CD4-positive, alpha-beta T cell (primary cell): ENCODE measurements at regions not wholly inside any gene's neighbourhood (a gene's known extent, or its start where the extent isn't known, plus 50 kb on each side); places are given as distances from the start of the nearest gene placed in this dataset.
"Not testable (repeated sequence)": the region's sequence is repeated elsewhere in the genome, so short reads cannot be mapped to it uniquely, and the experiment has no call there.

Experiments used
- ATAC-seq: fragments of 200-7000 bp; cut with Tn5 transposase; one replicate; pipeline ENCODE4 v1.10.0; 2022; ENCODE audit warnings: mild to moderate bottlenecking; ENCODE audit not compliant: poor library complexity
- CTCF ChIA-PET: fragments of 350-600 bp; sonication (Branson Sonifier 250); formaldehyde crosslinking; loops from one replicate; lab custom pipeline; 2021; ENCODE audit warnings: antibody characterized with exemption, inconsistent platforms; lab: Charles Lee
- POLR2A ChIA-PET: fragments of 350-600 bp; sonication (Branson Sonifier 250); formaldehyde crosslinking; loops from one replicate; lab custom pipeline; 2021; ENCODE audit warnings: antibody characterized with exemption, inconsistent platforms; lab: Charles Lee
- DNase-seq, 14 experiments: peaks; one replicate each; pipeline ENCODE4 v3.0.0-alpha.2; 2013 to 2020; ENCODE audit warnings: mixed read lengths in 2 of 14
- H3K27ac ChIP-seq, 2 donors: one replicate each; pipeline versions ENCODE4 v1.5.1 to v1.7.0; 2013; ENCODE audit warnings: low read length in 2 of 2, low read depth in 1 of 2, mild to moderate bottlenecking in 1 of 2
- H3K27me3 ChIP-seq, 2 experiments: 1 replicate in 1 of 2; 2 replicates in 1 of 2; pipeline versions ENCODE4 v1.6.1 to v1.7.0; 2013; ENCODE audit warnings: low read length in 2 of 2, control low read depth in 1 of 2, mild to moderate bottlenecking in 1 of 2, moderate library complexity in 1 of 2; ENCODE audit not compliant: insufficient read depth in 2 of 2, control insufficient read depth in 1 of 2
- H3K36me3 ChIP-seq: one replicate; pipeline ENCODE4 v1.6.1; 2013; ENCODE audit warnings: low read length, control low read depth; ENCODE audit not compliant: insufficient read depth
- H3K4me1 ChIP-seq: one replicate; pipeline ENCODE4 v1.6.1; 2013; ENCODE audit warnings: low read length, control low read depth; ENCODE audit not compliant: insufficient read depth
- H3K4me3 ChIP-seq: one replicate; pipeline ENCODE4 v1.5.1; 2013; ENCODE audit warnings: mild to moderate bottlenecking, low read length, moderate library complexity
- H3K9me3 ChIP-seq, 2 experiments: 1 replicate in 1 of 2; 2 replicates in 1 of 2; pipeline versions ENCODE4 v1.6.1 to v1.7.0; 2013; ENCODE audit warnings: low read length in 2 of 2, mild to moderate bottlenecking in 2 of 2, control low read depth in 1 of 2, moderate library complexity in 1 of 2; ENCODE audit not compliant: control insufficient read depth in 1 of 2, insufficient read depth in 1 of 2
- H3K27ac Mint-ChIP-seq: one replicate; pipeline ENCODE4 v1.8.0; 2020; ENCODE audit warnings: mixed read lengths
- H3K27me3 Mint-ChIP-seq: one replicate; pipeline ENCODE4 v1.8.0; 2021; ENCODE audit warnings: mixed read lengths
- H3K36me3 Mint-ChIP-seq: one replicate; pipeline ENCODE4 v1.8.0; 2021; ENCODE audit warnings: low read depth, mixed read lengths
- H3K4me1 Mint-ChIP-seq: one replicate; pipeline ENCODE4 v1.8.0; 2021; ENCODE audit warnings: low read depth, mixed read lengths
- H3K4me3 Mint-ChIP-seq: one replicate; pipeline ENCODE4 v1.8.0; 2020; ENCODE audit warnings: mild to moderate bottlenecking, mixed read lengths
- H3K9me3 Mint-ChIP-seq: one replicate; pipeline ENCODE4 v1.8.0; 2020; ENCODE audit warnings: mixed read lengths
- CTCF ChIP-seq: fragments of 200-600 bp; IDR thresholded peaks from one replicate; pipeline ENCODE4 v1.8.0; 2022; ENCODE audit warnings: antibody characterized with exemption, mild to moderate bottlenecking
- intact Hi-C, 2 experiments: fragments of 100-400 bp; cut with DNase I in 1 of 2; cut with micrococcal nuclease in 1 of 2; formaldehyde crosslinking; loops; one replicate each; pipeline versions ENCODE4 v1.15.1 to v1.9.0; 2023 to 2025; cut with DNase I, micrococcal nuclease

- Histone ChIP-seq H3K4me3 (no peak overlapping the region), H3K27ac (peak overlapping the region in 1 of 2 donors; percentile 3), H3K9me3 (no peaks in the 10 kb centered on the region), H3K4me1 (no peaks in the 10 kb centered on the region), H3K27me3 (no peaks in the 10 kb centered on the region), H3K36me3 (peaks cover 29% of the 10 kb centered on the region)
- Mint-ChIP-seq H3K4me3 (no peak overlapping the region), H3K27me3 (no peaks in the 10 kb centered on the region), H3K27ac (peak overlapping the region; percentile 13), H3K9me3 (no peaks in the 10 kb centered on the region), H3K4me1 (no peaks in the 10 kb centered on the region), H3K36me3 (peaks cover 45% of the 10 kb centered on the region)
- TF ChIP-seq CTCF, result peak; percentile 97
- intact Hi-C loops, result loop anchor here (1.0 to 10.0 kb wide), 6 partner anchors 197 to 1082 kb away; no protein-coding TSS in a partner anchor
- ATAC-seq (peak; percentile 96), DNase-seq (peak; percentile 46 to 88 (median 54))
- POLR2A ChIA-PET, result interaction anchor here (0.7 to 1.4 kb wide), 3 partner anchors 106 to 217 kb away, joined by 3 to 7 read pairs (median 3); partner anchors contain the start of genes HERPUD2 and SEPTIN7
- CTCF ChIA-PET, result interaction anchor here (0.6 to 1.7 kb wide), 11 partner anchors 11 to 482 kb away, joined by 3 to 10 read pairs (median 4); partner anchors contain the start of gene SEPTIN7
Measured at GRCh38 chr7:35906191-35906908, 105.5 kb downstream of the SEPTIN7 start.

- intact Hi-C loops, result loop anchor here (5.0 to 10.0 kb wide), 4 partner anchors 281 to 1084 kb away; no protein-coding TSS in a partner anchor
- Histone ChIP-seq H3K4me1 (no peaks in the 10 kb centered on the region), H3K36me3 (peaks cover 15% of the 10 kb centered on the region), H3K27me3 (no peaks in the 10 kb centered on the region), H3K27ac (no peak overlapping the region), H3K4me3 (no peak overlapping the region), H3K9me3 (no peaks in the 10 kb centered on the region)
- Mint-ChIP-seq H3K4me1 (no peaks in the 10 kb centered on the region), H3K27me3 (no peaks in the 10 kb centered on the region), H3K36me3 (peaks cover 29% of the 10 kb centered on the region), H3K9me3 (no peaks in the 10 kb centered on the region), H3K4me3 (no peak overlapping the region), H3K27ac (peak overlapping the region; percentile 20)
- DNase-seq (no peak), ATAC-seq (no peak)
- POLR2A ChIA-PET, result interaction anchor here (1.5 kb wide), 1 partner anchor 199 kb away, joined by 8 read pairs; no protein-coding TSS in a partner anchor
- no peak for TF ChIP-seq CTCF
- CTCF ChIA-PET, result no interaction called here
Measured at GRCh38 chr7:35908331-35909216, 107.7 kb downstream of the SEPTIN7 start.

- H3K27ac Mint-ChIP-seq, result no peak overlapping the region
- no peaks in the 10 kb centered on the region for H3K27me3 Mint-ChIP-seq
- peaks cover 16% of the 10 kb centered on the region for H3K36me3 Mint-ChIP-seq
- ChIA-PET CTCF (interaction anchor here (1.3 kb wide), 1 partner anchor 200 kb away, joined by 3 read pairs; no protein-coding TSS in a partner anchor), POLR2A (no interaction called here)
- ATAC-seq (no peak), DNase-seq (no peak)
- intact Hi-C loops, result loop anchor here (5.0 to 10.0 kb wide), 4 partner anchors 283 to 1085 kb away; no protein-coding TSS in a partner anchor
- no peaks in the 10 kb centered on the region for H3K4me1 Mint-ChIP-seq
- no peaks in the 10 kb centered on the region for H3K9me3 Mint-ChIP-seq
- no peak for TF ChIP-seq CTCF
- H3K4me3 Mint-ChIP-seq, result no peak overlapping the region
- Histone ChIP-seq H3K9me3 (no peaks in the 10 kb centered on the region), H3K27ac (no peak overlapping the region), H3K4me3 (no peak overlapping the region), H3K27me3 (no peaks in the 10 kb centered on the region), H3K36me3 (peaks cover 3% of the 10 kb centered on the region), H3K4me1 (no peaks in the 10 kb centered on the region)
Measured at GRCh38 chr7:35909870-35910357, 109.1 kb downstream of the SEPTIN7 start.

GRCh38 chr7:35910621-35911020, 109.8 kb downstream of the SEPTIN7 start:
- H3K9me3 Mint-ChIP-seq, H3K27ac Mint-ChIP-seq, H3K36me3 ChIP-seq, H3K27me3 ChIP-seq, H3K27ac ChIP-seq, H3K4me1 Mint-ChIP-seq, H3K4me3 ChIP-seq, H3K4me1 ChIP-seq, H3K9me3 ChIP-seq, POLR2A ChIA-PET, ATAC-seq, H3K27me3 Mint-ChIP-seq, H3K4me3 Mint-ChIP-seq, intact Hi-C loops, DNase-seq: not testable (repeated sequence)
- peaks cover 14% of the 10 kb centered on the region for H3K36me3 Mint-ChIP-seq
- CTCF ChIA-PET, result interaction anchor here (1.3 kb wide), 1 partner anchor 201 kb away, joined by 3 read pairs; no protein-coding TSS in a partner anchor
